Cardiac muscle cell (in vitro differentiated cells and primary cell): ENCODE measurements at regions not wholly inside any gene's neighbourhood (a gene's known extent, or its start where the extent isn't known, plus 50 kb on each side); places are given as distances from the start of the nearest gene placed in this dataset.

ENCODE experiments used
- DNase-seq, 2 donors: peaks; one replicate each; pipeline versions ENCODE4 v3.0.0 to v3.0.0-alpha.2; 2010 to 2017; ENCODE audit warnings: low read depth in 1 of 2, low spot score in 1 of 2
- H3K27ac ChIP-seq: fragments of 200-600 bp; sonication (generic); 2 replicates; pipeline ENCODE4 v1.5.1; 2016
- H3K27me3 ChIP-seq: fragments of 200-600 bp; sonication (generic); 2 replicates; pipeline ENCODE4 v1.6.0; 2016; ENCODE audit warnings: control low read depth
- H3K36me3 ChIP-seq: fragments of 200-600 bp; sonication (generic); 2 replicates; pipeline ENCODE4 v1.5.1; 2016; ENCODE audit warnings: control low read depth
- H3K4me1 ChIP-seq: fragments of 200-600 bp; sonication (generic); 2 replicates; pipeline ENCODE4 v1.8.1; 2017; ENCODE audit warnings: low read depth, mild to moderate bottlenecking, mixed run types
- H3K4me3 ChIP-seq: fragments of 200-600 bp; sonication (generic); 2 replicates; pipeline ENCODE4 v1.5.1; 2016; ENCODE audit warnings: mild to moderate bottlenecking
- H3K9me3 ChIP-seq: fragments of 200-600 bp; sonication (generic); 2 replicates; pipeline ENCODE4 v1.5.1; 2017; ENCODE audit warnings: low read depth, mild to moderate bottlenecking, control low read depth
- CTCF ChIP-seq: IDR thresholded peaks from 2 replicates; pipeline ENCODE4 v1.5.1; 2012; ENCODE audit warnings: low read depth, mild to moderate bottlenecking, low read length

- no peaks in the 10 kb centered on the region for H3K4me1 ChIP-seq
- H3K27ac ChIP-seq, result no peak overlapping the region
- no peak for DNase-seq
- no peak overlapping the region for H3K4me3 ChIP-seq
- H3K36me3 ChIP-seq, result no peaks in the 10 kb centered on the region
- TF ChIP-seq CTCF, result no peak
- H3K27me3 ChIP-seq, result no peaks in the 10 kb centered on the region
- no peaks in the 10 kb centered on the region for H3K9me3 ChIP-seq
These were observed 207.1 kb upstream of the ARHGAP20 start for GRCh38 chr11:110919241-110919922.

GRCh38 chr11:110918351-110918750, 206.1 kb upstream of the ARHGAP20 start:
- no peaks in the 10 kb centered on the region for H3K4me1 ChIP-seq
- no peak overlapping the region for H3K4me3 ChIP-seq
- no peaks in the 10 kb centered on the region for H3K36me3 ChIP-seq
- no peak for DNase-seq
- TF ChIP-seq CTCF, result no peak
- no peaks in the 10 kb centered on the region for H3K9me3 ChIP-seq
- no peaks in the 10 kb centered on the region for H3K27me3 ChIP-seq
- no peak overlapping the region for H3K27ac ChIP-seq

- Histone ChIP-seq H3K4me3 (no peak overlapping the region), H3K4me1 (no peaks in the 10 kb centered on the region), H3K27me3 (no peaks in the 10 kb centered on the region), H3K9me3 (no peaks in the 10 kb centered on the region), H3K27ac (no peak overlapping the region), H3K36me3 (no peaks in the 10 kb centered on the region)
- no peak for DNase-seq
- TF ChIP-seq CTCF, result no peak
These were observed 200.2 kb upstream of the ARHGAP20 start for GRCh38 chr11:110912437-110912836.

GRCh38 chr11:110910384-110910783, 198.1 kb upstream of the ARHGAP20 start:
- Histone ChIP-seq H3K27me3 (no peaks in the 10 kb centered on the region), H3K4me1 (no peaks in the 10 kb centered on the region), H3K4me3 (no peak overlapping the region), H3K36me3 (no peaks in the 10 kb centered on the region), H3K27ac (no peak overlapping the region), H3K9me3 (no peaks in the 10 kb centered on the region)
- DNase-seq, result no peak
- TF ChIP-seq CTCF, result no peak

- no peak overlapping the region for H3K4me3 ChIP-seq
- no peak overlapping the region for H3K27ac ChIP-seq
- no peaks in the 10 kb centered on the region for H3K27me3 ChIP-seq
- no peaks in the 10 kb centered on the region for H3K36me3 ChIP-seq
- H3K9me3 ChIP-seq, result no peaks in the 10 kb centered on the region
- DNase-seq, result no peak
- no peak for TF ChIP-seq CTCF
- H3K4me1 ChIP-seq, result no peaks in the 10 kb centered on the region
These were observed 197.1 kb upstream of the ARHGAP20 start for GRCh38 chr11:110909336-110909735.
